ENCODE measurements at regions not wholly inside any gene's neighbourhood (a gene's known extent, or its start where the extent isn't known, plus 50 kb on each side); places are given as distances from the start of the nearest gene placed in this dataset.

DNA sequence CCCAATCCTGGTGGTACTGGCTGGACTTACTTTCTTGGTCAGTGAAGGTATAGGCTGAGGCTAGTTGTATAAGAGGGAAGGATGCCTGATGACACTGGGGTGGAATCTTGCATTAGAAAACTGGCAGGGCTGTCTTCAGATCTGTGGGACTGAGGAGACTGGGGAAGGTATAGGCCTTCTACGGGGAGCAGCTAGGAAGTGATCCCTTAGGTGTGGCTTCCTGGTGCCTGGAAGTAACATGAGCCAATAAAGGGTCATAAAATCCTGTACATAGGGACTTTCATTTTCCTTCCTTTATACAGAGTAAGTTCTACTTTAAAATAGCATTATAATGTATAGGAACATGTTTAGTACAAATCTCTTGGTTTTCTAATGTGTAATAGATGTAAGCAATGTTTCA, 716.8 kb downstream of the LRFN5 start:
- CTCF ChIA-PET, result no interaction called here
- Histone ChIP-seq H3K9me3 (ENCODE audit: control insufficient read depth, insufficient read depth, low read depth, low read length) (no peaks in the 10 kb centered on the region), H3K27ac (ENCODE audit: extremely low read depth, low read depth, low read length) (no peak overlapping the region), H3K36me3 (ENCODE audit: control insufficient read depth in 2 of 2, insufficient read depth in 1 of 2, low read length in 2 of 2) (no peaks in the 10 kb centered on the region), H3K4me3 (ENCODE audit: low read depth, low read length) (no peak overlapping the region), H3K4me1 (ENCODE audit: control insufficient read depth, insufficient read depth, low read length) (no peaks in the 10 kb centered on the region)
- no peak for TF ChIP-seq ZNF530 (tag by site-specific recombination; IDR thresholded peaks at IDR 0.05; ENCODE audit: low read depth)
- TF ChIP-seq PRDM1 (tag by site-specific recombination; IDR thresholded peaks at IDR 0.05), result no peak
- no peak for TF ChIP-seq ZNF132 (tag by site-specific recombination; IDR thresholded peaks at IDR 0.05; ENCODE audit: borderline replicate concordance)
- TF ChIP-seq ZNF324 (tag by site-specific recombination; IDR thresholded peaks at IDR 0.05), result no peak
- no peak for TF ChIP-seq OSR2 (tag by site-specific recombination; IDR thresholded peaks at IDR 0.05)
- TF ChIP-seq, protein P1, sequence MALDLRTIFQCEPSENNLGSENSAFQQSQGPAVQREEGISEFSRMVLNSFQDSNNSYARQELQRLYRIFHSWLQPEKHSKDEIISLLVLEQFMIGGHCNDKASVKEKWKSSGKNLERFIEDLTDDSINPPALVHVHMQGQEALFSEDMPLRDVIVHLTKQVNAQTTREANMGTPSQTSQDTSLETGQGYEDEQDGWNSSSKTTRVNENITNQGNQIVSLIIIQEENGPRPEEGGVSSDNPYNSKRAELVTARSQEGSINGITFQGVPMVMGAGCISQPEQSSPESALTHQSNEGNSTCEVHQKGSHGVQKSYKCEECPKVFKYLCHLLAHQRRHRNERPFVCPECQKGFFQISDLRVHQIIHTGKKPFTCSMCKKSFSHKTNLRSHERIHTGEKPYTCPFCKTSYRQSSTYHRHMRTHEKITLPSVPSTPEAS (tag by site-specific recombination; IDR thresholded peaks at IDR 0.05), result no peak
- TF ChIP-seq ZNF280C (tag by site-specific recombination; IDR thresholded peaks at IDR 0.05), result no peak
- no peak for TF ChIP-seq ZBTB26 (tag by site-specific recombination; optimal IDR thresholded peaks at IDR 0.05)
- no peak for TF ChIP-seq ZNF121 (tag by site-specific recombination; IDR thresholded peaks at IDR 0.05)
- no peak for TF ChIP-seq SALL2 (tag by site-specific recombination; IDR thresholded peaks at IDR 0.05; ENCODE audit: borderline replicate concordance)
- no peak for TF ChIP-seq ZNF175 (tag by site-specific recombination; IDR thresholded peaks at IDR 0.05)
- no peak for TF ChIP-seq ZNF155 (tag by site-specific recombination; IDR thresholded peaks at IDR 0.05)
- no peak for TF ChIP-seq ZNF639 (tag by site-specific recombination; IDR thresholded peaks at IDR 0.05)
- no peak for TF ChIP-seq ZNF394 (tag by site-specific recombination; IDR thresholded peaks at IDR 0.05; ENCODE audit: borderline replicate concordance)
- TF ChIP-seq ZNF146 (tag by site-specific recombination; IDR thresholded peaks at IDR 0.05), result no peak
- no peak for TF ChIP-seq ZNF221 (tag by site-specific recombination; IDR thresholded peaks at IDR 0.05; ENCODE audit: borderline replicate concordance)
- TF ChIP-seq ZBTB49 (tag by site-specific recombination; IDR thresholded peaks at IDR 0.05; ENCODE audit: low read depth), result no peak
- TF ChIP-seq KLF1 (tag by site-specific recombination; IDR thresholded peaks at IDR 0.05), result no peak
- TF ChIP-seq ZNF23 (tag by site-specific recombination; IDR thresholded peaks at IDR 0.05; ENCODE audit: borderline replicate concordance), result no peak
- POLR2A ChIA-PET, result no interaction called here

All from HEK293 (cell line).